ENCODE measurements at regions not wholly inside any gene's neighbourhood (a gene's known extent, or its start where the extent isn't known, plus 50 kb on each side); places are given as distances from the start of the nearest gene placed in this dataset.
"Not testable (repeated sequence)": the region's sequence is repeated elsewhere in the genome, so short reads cannot be mapped to it uniquely, and the experiment has no call there.

- not testable (repeated sequence) for H3K27ac Mint-ChIP-seq (ENCODE audit: unreplicated experiment); H3K9me3 Mint-ChIP-seq (ENCODE audit: unreplicated experiment); H3K4me1 Mint-ChIP-seq (ENCODE audit: low read depth, unreplicated experiment); H3K36me3 Mint-ChIP-seq (ENCODE audit: unreplicated experiment); H3K4me3 Mint-ChIP-seq (ENCODE audit: unreplicated experiment); H3K27me3 Mint-ChIP-seq (ENCODE audit: unreplicated experiment)
- peak; percentile 8 for DNase-seq
Observed at GRCh38 chr1:143837924-143838597, 133.7 kb downstream of the FAM72C start.

GRCh38 chr1:143833376-143833775 lies 138.4 kb downstream of the FAM72C start:
- not testable (repeated sequence) for H3K9me3 Mint-ChIP-seq (ENCODE audit: unreplicated experiment); H3K4me1 Mint-ChIP-seq (ENCODE audit: low read depth, unreplicated experiment)

GRCh38 chr1:143832379-143832716 lies 139.4 kb downstream of the FAM72C start:
- not testable (repeated sequence) for H3K27ac Mint-ChIP-seq (ENCODE audit: unreplicated experiment); H3K36me3 Mint-ChIP-seq (ENCODE audit: unreplicated experiment); H3K4me3 Mint-ChIP-seq (ENCODE audit: unreplicated experiment); H3K9me3 Mint-ChIP-seq (ENCODE audit: unreplicated experiment); DNase-seq; H3K4me1 Mint-ChIP-seq (ENCODE audit: low read depth, unreplicated experiment); H3K27me3 Mint-ChIP-seq (ENCODE audit: unreplicated experiment)

More at GRCh38 chr1:143833376-143833775, 138.4 kb downstream of the FAM72C start:
- H3K36me3 Mint-ChIP-seq (ENCODE audit: unreplicated experiment); H3K27me3 Mint-ChIP-seq (ENCODE audit: unreplicated experiment); DNase-seq; H3K4me3 Mint-ChIP-seq (ENCODE audit: unreplicated experiment); H3K27ac Mint-ChIP-seq (ENCODE audit: unreplicated experiment): not testable (repeated sequence)

GRCh38 chr1:143831479-143832378 lies 140.1 kb downstream of the FAM72C start:
- not testable (repeated sequence) for H3K4me3 Mint-ChIP-seq (ENCODE audit: unreplicated experiment); H3K27ac Mint-ChIP-seq (ENCODE audit: unreplicated experiment); H3K4me1 Mint-ChIP-seq (ENCODE audit: low read depth, unreplicated experiment); DNase-seq; H3K27me3 Mint-ChIP-seq (ENCODE audit: unreplicated experiment); H3K9me3 Mint-ChIP-seq (ENCODE audit: unreplicated experiment); H3K36me3 Mint-ChIP-seq (ENCODE audit: unreplicated experiment)

GRCh38 chr1:143826162-143826561 lies 145.6 kb downstream of the FAM72C start:
- H3K36me3 Mint-ChIP-seq (ENCODE audit: unreplicated experiment); H3K4me3 Mint-ChIP-seq (ENCODE audit: unreplicated experiment); H3K9me3 Mint-ChIP-seq (ENCODE audit: unreplicated experiment); H3K27me3 Mint-ChIP-seq (ENCODE audit: unreplicated experiment); H3K27ac Mint-ChIP-seq (ENCODE audit: unreplicated experiment); H3K4me1 Mint-ChIP-seq (ENCODE audit: low read depth, unreplicated experiment); DNase-seq: not testable (repeated sequence)

- not testable (repeated sequence) for DNase-seq; H3K27ac Mint-ChIP-seq (ENCODE audit: unreplicated experiment); H3K4me3 Mint-ChIP-seq (ENCODE audit: unreplicated experiment); H3K9me3 Mint-ChIP-seq (ENCODE audit: unreplicated experiment); H3K36me3 Mint-ChIP-seq (ENCODE audit: unreplicated experiment); H3K4me1 Mint-ChIP-seq (ENCODE audit: low read depth, unreplicated experiment); H3K27me3 Mint-ChIP-seq (ENCODE audit: unreplicated experiment)
Observed at GRCh38 chr1:143824266-143824665, 147.5 kb downstream of the FAM72C start.

- not testable (repeated sequence) for DNase-seq; H3K36me3 Mint-ChIP-seq (ENCODE audit: unreplicated experiment); H3K9me3 Mint-ChIP-seq (ENCODE audit: unreplicated experiment); H3K4me1 Mint-ChIP-seq (ENCODE audit: low read depth, unreplicated experiment); H3K27ac Mint-ChIP-seq (ENCODE audit: unreplicated experiment); H3K4me3 Mint-ChIP-seq (ENCODE audit: unreplicated experiment); H3K27me3 Mint-ChIP-seq (ENCODE audit: unreplicated experiment)
Observed at GRCh38 chr1:143820058-143820457, 151.7 kb downstream of the FAM72C start.

- H3K4me3 Mint-ChIP-seq (ENCODE audit: unreplicated experiment); H3K9me3 Mint-ChIP-seq (ENCODE audit: unreplicated experiment); H3K27ac Mint-ChIP-seq (ENCODE audit: unreplicated experiment); H3K27me3 Mint-ChIP-seq (ENCODE audit: unreplicated experiment); DNase-seq; H3K4me1 Mint-ChIP-seq (ENCODE audit: low read depth, unreplicated experiment); H3K36me3 Mint-ChIP-seq (ENCODE audit: unreplicated experiment): not testable (repeated sequence)
Observed at GRCh38 chr1:143816369-143816768, 155.4 kb downstream of the FAM72C start.

GRCh38 chr1:143805374-143805773 lies 166.4 kb downstream of the FAM72C start:
- not testable (repeated sequence) for H3K9me3 Mint-ChIP-seq (ENCODE audit: unreplicated experiment)

GRCh38 chr1:143804707-143805356 lies 167.0 kb downstream of the FAM72C start:
- H3K27ac Mint-ChIP-seq (ENCODE audit: unreplicated experiment); H3K27me3 Mint-ChIP-seq (ENCODE audit: unreplicated experiment); H3K9me3 Mint-ChIP-seq (ENCODE audit: unreplicated experiment); H3K36me3 Mint-ChIP-seq (ENCODE audit: unreplicated experiment); DNase-seq; H3K4me1 Mint-ChIP-seq (ENCODE audit: low read depth, unreplicated experiment): not testable (repeated sequence)
- H3K4me3 Mint-ChIP-seq (ENCODE audit: unreplicated experiment) = peak overlapping the region; percentile 49

More at GRCh38 chr1:143805374-143805773, 166.4 kb downstream of the FAM72C start:
- H3K27ac Mint-ChIP-seq (ENCODE audit: unreplicated experiment); H3K36me3 Mint-ChIP-seq (ENCODE audit: unreplicated experiment); H3K4me1 Mint-ChIP-seq (ENCODE audit: low read depth, unreplicated experiment); H3K4me3 Mint-ChIP-seq (ENCODE audit: unreplicated experiment); H3K27me3 Mint-ChIP-seq (ENCODE audit: unreplicated experiment); DNase-seq: not testable (repeated sequence)

- DNase-seq = peak; percentile 19
- not testable (repeated sequence) for H3K9me3 Mint-ChIP-seq (ENCODE audit: unreplicated experiment); H3K36me3 Mint-ChIP-seq (ENCODE audit: unreplicated experiment); H3K27me3 Mint-ChIP-seq (ENCODE audit: unreplicated experiment); H3K4me1 Mint-ChIP-seq (ENCODE audit: low read depth, unreplicated experiment)
- H3K4me3 Mint-ChIP-seq (ENCODE audit: unreplicated experiment) = peak overlapping the region; percentile 87
- peak overlapping the region; percentile 84 for H3K27ac Mint-ChIP-seq (ENCODE audit: unreplicated experiment)
Observed at GRCh38 chr1:143803927-143804411, 167.8 kb downstream of the FAM72C start.

GRCh38 chr1:143803095-143803494 lies 168.7 kb downstream of the FAM72C start:
- DNase-seq; H3K27ac Mint-ChIP-seq (ENCODE audit: unreplicated experiment); H3K4me1 Mint-ChIP-seq (ENCODE audit: low read depth, unreplicated experiment); H3K27me3 Mint-ChIP-seq (ENCODE audit: unreplicated experiment); H3K4me3 Mint-ChIP-seq (ENCODE audit: unreplicated experiment); H3K36me3 Mint-ChIP-seq (ENCODE audit: unreplicated experiment); H3K9me3 Mint-ChIP-seq (ENCODE audit: unreplicated experiment): not testable (repeated sequence)

Measured in glutamatergic neuron (in vitro differentiated cells).